ENCODE measurements at regions not wholly inside any gene's neighbourhood (a gene's known extent, or its start where the extent isn't known, plus 50 kb on each side); places are given as distances from the start of the nearest gene placed in this dataset.
A peak's percentile ranks its signal among the peaks of the same experiment; 100 is the strongest.

DNA sequence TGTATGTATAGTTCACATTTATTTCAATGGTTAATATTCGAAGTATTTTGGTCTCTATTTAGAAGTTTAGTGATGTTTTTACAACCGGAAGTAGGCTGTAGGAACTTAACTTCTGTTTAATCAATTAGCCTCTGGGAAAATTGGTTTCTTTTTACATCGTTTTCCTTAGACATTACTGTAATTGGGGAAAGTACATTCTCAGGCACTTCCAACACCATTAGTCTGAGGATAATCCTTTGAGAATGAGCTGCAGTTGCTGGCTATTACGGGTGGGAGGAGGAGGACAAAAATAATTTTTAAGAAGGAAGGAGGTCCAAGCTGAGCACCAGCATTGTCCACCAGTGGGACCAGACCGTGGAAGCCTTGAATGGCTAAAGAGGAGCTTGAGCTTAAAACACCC lies 70.4 kb upstream of the ST3GAL5 start:
- H3K36me3 Mint-ChIP-seq (ENCODE audit: low read depth) = no peaks in the 10 kb centered on the region
- peaks cover 6% of the 10 kb centered on the region for H3K27me3 Mint-ChIP-seq (ENCODE audit: low read depth, poor library complexity)
- DNase-seq = no peak
- H3K9me3 Mint-ChIP-seq = peaks cover 26% of the 10 kb centered on the region
- H3K4me3 Mint-ChIP-seq = no peak overlapping the region
- H3K27ac Mint-ChIP-seq = no peak overlapping the region
- H3K4me1 Mint-ChIP-seq = peaks cover 24% of the 10 kb centered on the region
- TF ChIP-seq, protein P1, sequence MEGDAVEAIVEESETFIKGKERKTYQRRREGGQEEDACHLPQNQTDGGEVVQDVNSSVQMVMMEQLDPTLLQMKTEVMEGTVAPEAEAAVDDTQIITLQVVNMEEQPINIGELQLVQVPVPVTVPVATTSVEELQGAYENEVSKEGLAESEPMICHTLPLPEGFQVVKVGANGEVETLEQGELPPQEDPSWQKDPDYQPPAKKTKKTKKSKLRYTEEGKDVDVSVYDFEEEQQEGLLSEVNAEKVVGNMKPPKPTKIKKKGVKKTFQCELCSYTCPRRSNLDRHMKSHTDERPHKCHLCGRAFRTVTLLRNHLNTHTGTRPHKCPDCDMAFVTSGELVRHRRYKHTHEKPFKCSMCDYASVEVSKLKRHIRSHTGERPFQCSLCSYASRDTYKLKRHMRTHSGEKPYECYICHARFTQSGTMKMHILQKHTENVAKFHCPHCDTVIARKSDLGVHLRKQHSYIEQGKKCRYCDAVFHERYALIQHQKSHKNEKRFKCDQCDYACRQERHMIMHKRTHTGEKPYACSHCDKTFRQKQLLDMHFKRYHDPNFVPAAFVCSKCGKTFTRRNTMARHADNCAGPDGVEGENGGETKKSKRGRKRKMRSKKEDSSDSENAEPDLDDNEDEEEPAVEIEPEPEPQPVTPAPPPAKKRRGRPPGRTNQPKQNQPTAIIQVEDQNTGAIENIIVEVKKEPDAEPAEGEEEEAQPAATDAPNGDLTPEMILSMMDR (IDR thresholded peaks at IDR 0.05) = no peak

DNA sequence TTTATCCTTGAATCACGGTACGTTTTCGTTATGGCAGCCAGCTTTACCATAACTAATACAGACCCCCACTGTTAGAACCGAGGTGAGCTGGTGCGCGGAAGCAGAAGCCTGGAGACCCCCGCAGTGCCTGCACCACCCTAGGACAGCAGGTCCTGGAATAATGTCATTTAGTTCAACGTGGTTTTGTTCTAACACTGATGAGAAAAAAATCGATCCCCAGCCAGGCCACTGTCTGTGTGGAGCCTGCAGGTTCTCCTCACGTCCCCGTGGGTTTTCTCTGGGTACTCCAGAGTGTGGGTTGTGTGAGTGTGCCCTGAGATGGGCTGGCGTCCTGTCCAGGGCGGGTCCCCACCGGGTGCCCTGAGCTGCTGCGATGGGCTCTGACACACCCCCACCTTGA lies 69.9 kb upstream of the ST3GAL5 start:
- no peak for DNase-seq
- Mint-ChIP-seq H3K27ac (no peak overlapping the region), H3K4me1 (peaks cover 25% of the 10 kb centered on the region), H3K36me3 (ENCODE audit: low read depth) (no peaks in the 10 kb centered on the region), H3K27me3 (ENCODE audit: low read depth, poor library complexity) (peaks cover 6% of the 10 kb centered on the region), H3K9me3 (peaks cover 22% of the 10 kb centered on the region), H3K4me3 (no peak overlapping the region)
- TF ChIP-seq, protein P1 (IDR thresholded peaks at IDR 0.05) = no peak

DNA sequence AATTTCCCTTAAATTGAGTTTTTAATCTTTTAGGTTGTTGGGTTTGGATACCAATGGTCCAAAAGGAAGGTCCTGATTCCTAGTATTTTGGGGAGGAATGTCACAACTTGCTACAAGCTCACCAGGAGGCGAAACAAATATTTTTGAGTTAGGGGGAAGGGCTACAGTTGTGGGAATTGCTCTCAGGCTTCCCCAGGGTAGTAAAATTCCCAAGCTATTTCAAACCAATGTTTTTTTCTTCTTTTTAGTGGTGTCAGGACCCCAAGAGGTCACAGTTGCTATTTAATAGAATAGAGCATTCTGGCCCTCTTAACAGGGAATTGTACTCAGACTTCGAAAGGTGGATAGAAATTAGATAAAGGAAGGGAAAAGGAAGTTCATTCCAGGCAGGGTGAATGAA lies 68.5 kb upstream of the ST3GAL5 start:
- no peak overlapping the region for H3K27ac Mint-ChIP-seq
- TF ChIP-seq, protein P1 (IDR thresholded peaks at IDR 0.05) = no peak
- H3K4me3 Mint-ChIP-seq = no peak overlapping the region
- peaks cover 6% of the 10 kb centered on the region for H3K27me3 Mint-ChIP-seq (ENCODE audit: low read depth, poor library complexity)
- peaks cover 39% of the 10 kb centered on the region for H3K4me1 Mint-ChIP-seq
- no peak for DNase-seq
- H3K9me3 Mint-ChIP-seq = peaks cover 7% of the 10 kb centered on the region
- H3K36me3 Mint-ChIP-seq (ENCODE audit: low read depth) = no peaks in the 10 kb centered on the region

DNA sequence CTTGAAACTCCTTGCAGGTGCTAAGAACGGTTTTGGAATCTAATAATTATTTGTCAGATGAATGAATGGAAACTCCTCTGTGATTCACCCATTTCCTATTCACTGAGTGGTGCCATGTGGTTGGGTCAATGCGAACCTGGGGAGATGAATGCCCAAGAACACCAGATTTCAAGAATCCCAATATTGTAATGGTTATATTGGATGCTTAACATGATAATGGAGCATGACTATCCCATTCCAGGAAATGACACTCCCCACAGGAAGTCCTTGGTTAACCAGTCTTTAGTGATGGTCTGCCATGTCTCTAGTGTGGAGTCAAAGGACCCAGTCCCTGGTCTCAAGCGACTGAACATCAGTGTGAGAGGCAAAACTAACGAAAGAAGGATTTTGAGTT lies 67.9 kb upstream of the ST3GAL5 start:
- DNase-seq = no peak
- H3K27ac Mint-ChIP-seq = no peak overlapping the region
- TF ChIP-seq, protein P1 (IDR thresholded peaks at IDR 0.05) = no peak
- H3K27me3 Mint-ChIP-seq (ENCODE audit: low read depth, poor library complexity) = peaks cover 6% of the 10 kb centered on the region
- H3K4me3 Mint-ChIP-seq = no peak overlapping the region
- H3K36me3 Mint-ChIP-seq (ENCODE audit: low read depth) = no peaks in the 10 kb centered on the region
- H3K4me1 Mint-ChIP-seq = peaks cover 46% of the 10 kb centered on the region
- peaks cover 3% of the 10 kb centered on the region for H3K9me3 Mint-ChIP-seq

DNA sequence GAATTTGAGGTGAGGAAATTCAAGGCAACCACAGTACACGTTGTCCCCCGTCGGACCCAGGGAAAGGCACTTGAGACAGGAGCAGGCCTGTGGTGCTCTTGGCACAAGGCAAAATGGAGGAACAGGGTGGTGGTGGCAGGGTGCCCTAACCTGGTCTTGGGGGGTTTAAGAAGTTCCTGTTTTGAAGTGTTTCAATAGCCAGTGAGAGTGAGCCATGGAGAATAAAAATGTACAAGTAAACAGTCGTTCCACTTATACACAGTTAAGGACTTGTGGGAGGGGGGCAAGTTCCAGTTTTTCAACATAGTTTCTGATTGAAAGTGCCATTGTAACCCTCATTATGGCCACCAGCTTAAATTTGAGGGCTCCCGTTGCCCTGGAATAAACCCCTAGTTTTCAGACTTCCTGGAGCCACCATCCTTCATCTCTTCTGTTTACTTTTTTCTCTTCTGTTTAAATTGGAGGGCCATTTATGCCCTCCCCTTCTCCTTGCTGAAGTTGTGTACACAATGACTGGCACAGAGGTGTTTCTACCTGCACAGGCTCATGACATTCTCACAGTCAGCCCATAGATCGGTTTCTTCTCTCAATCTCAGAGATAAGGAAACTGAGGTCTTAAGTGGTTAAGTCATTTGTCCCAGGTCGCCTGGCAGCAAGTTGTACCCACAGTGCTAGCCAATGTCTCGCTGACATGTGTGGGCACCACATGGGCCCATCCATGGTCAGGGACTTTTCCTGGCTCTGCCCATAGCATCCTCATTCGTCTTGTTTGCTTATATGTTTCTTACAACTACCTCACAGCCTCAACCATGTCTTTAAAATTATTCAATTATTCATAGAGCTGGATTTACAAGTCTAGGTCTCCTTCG lies 66.0 kb upstream of the ST3GAL5 start:
- Mint-ChIP-seq H3K9me3 (no peaks in the 10 kb centered on the region), H3K4me1 (peaks cover 47% of the 10 kb centered on the region), H3K4me3 (no peak overlapping the region), H3K36me3 (ENCODE audit: low read depth) (no peaks in the 10 kb centered on the region), H3K27ac (peak overlapping the region; percentile 80), H3K27me3 (ENCODE audit: low read depth, poor library complexity) (peaks cover 7% of the 10 kb centered on the region)
- no peak for DNase-seq
- TF ChIP-seq, protein P1 (IDR thresholded peaks at IDR 0.05) = no peak

DNA sequence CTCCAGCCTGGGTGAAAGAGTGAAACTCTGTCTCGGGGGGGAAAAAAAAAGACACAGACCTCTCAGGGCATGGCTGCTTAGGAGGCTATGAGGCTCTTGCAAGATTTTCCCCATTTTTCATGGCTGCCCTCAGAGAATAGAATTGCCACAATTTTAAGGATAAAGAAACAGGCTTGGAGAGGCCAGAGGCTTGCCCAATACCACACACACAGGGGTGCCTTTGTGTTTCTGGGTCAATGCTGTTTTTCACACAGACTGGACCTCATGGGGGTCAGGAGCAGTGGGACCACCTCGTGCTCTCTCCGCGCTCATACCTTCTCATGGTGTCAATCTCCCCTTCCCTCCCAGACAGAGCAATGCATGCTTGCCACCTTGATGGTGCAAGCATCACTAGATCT lies 65.4 kb upstream of the ST3GAL5 start:
- DNase-seq = no peak
- Mint-ChIP-seq H3K4me1 (peaks cover 46% of the 10 kb centered on the region), H3K27ac (peak overlapping the region; percentile 55), H3K4me3 (no peak overlapping the region), H3K36me3 (ENCODE audit: low read depth) (no peaks in the 10 kb centered on the region), H3K27me3 (ENCODE audit: low read depth, poor library complexity) (peaks cover 11% of the 10 kb centered on the region), H3K9me3 (no peaks in the 10 kb centered on the region)
- TF ChIP-seq, protein P1 (IDR thresholded peaks at IDR 0.05) = no peak
